Lung (tissue), 11 donors: ENCODE measurements at regions not wholly inside any gene's neighbourhood (a gene's known extent, or its start where the extent isn't known, plus 50 kb on each side); places are given as distances from the start of the nearest gene placed in this dataset.

Source experiments
- ATAC-seq: fragments of 200-7000 bp; cut with Tn5 transposase; one replicate; pipeline ENCODE4 v1.9.1; 2020; ENCODE audit warnings: moderate number of reproducible peaks; ENCODE audit not compliant: insufficient read depth, low FRiP score
- DNase-seq, 3 donors: peaks; one replicate each; pipeline ENCODE4 v3.0.0-alpha.2; 2013 to 2017
- H3K27ac ChIP-seq, 2 donors: one replicate each; pipeline ENCODE4 v1.5.1; 2013; ENCODE audit warnings: mild to moderate bottlenecking in 2 of 2, moderate library complexity in 2 of 2, control low read depth in 1 of 2, inconsistent platforms in 1 of 2, low read depth in 1 of 2, low read length in 1 of 2
- H3K27me3 ChIP-seq, 3 donors: one replicate each; pipeline ENCODE4 v1.5.1; 2013; ENCODE audit warnings: low read length in 2 of 3; ENCODE audit not compliant: control insufficient read depth in 3 of 3, insufficient read depth in 3 of 3
- H3K36me3 ChIP-seq, 4 donors: one replicate each; pipeline ENCODE4 v1.5.1; 2013; ENCODE audit warnings: low read length in 4 of 4, mild to moderate bottlenecking in 1 of 4, moderate library complexity in 1 of 4; ENCODE audit not compliant: control insufficient read depth in 4 of 4, insufficient read depth in 4 of 4
- H3K4me1 ChIP-seq, 5 donors: one replicate each; pipeline ENCODE4 v1.5.1; 2013; ENCODE audit warnings: low read length in 5 of 5, mild to moderate bottlenecking in 2 of 5, moderate library complexity in 1 of 5; ENCODE audit not compliant: control insufficient read depth in 5 of 5, insufficient read depth in 5 of 5
- H3K4me3 ChIP-seq: one replicate; pipeline ENCODE4 v1.5.1; 2013; ENCODE audit warnings: mild to moderate bottlenecking, control low read depth, moderate library complexity
- H3K9ac ChIP-seq, 2 donors: one replicate each; pipeline ENCODE4 v1.5.1; 2013; ENCODE audit warnings: low read length in 2 of 2, control low read depth in 1 of 2; ENCODE audit not compliant: insufficient read depth in 1 of 2
- H3K9me3 ChIP-seq, 4 donors: one replicate each; pipeline ENCODE4 v1.5.1; 2013; ENCODE audit warnings: low read length in 3 of 4, mild to moderate bottlenecking in 1 of 4, moderate library complexity in 1 of 4; ENCODE audit not compliant: control insufficient read depth in 4 of 4, insufficient read depth in 3 of 4
- CTCF ChIP-seq: IDR thresholded peaks from 2 replicates; pipeline ENCODE4 v1.5.1; 2012; ENCODE audit warnings: mild to moderate bottlenecking; ENCODE audit errors: control extremely low read depth, extremely low read depth
- WGBS, 2 donors: extraction: QIAGEN DNeasy Blood & Tissue Kit; methylation state at CpG; one replicate each; pipeline ENCODE4 v1.1.7; 2013; 5-methylcytosine and 5-hydroxymethylcytosine counted together
- donor health status: control.
- donor health status: control.
- donor health status: Bipolar disorder and iron deficiency.
- donor health status: healthy.
- donor health status: DM: yes; HTN: yes; CAD: no.

DNA sequence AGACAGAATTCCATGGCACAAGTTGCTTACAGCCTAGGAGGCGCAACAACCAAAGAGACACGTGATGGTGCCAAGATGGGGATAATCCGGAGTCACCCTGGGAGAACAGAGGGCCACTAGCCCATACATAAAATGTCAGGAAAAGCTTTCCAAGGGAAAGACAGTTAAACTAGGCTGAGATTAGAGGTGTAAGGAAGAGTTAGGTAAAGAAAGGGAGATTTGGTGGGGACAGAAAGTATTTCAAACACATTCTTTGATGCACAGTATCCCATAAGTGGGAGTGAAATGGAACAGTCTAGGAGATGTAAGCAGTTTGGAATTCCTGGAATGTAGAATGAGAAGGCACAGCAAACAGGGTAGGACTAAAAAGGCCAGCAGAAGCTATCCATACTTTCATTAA is 860.9 kb upstream of the LCORL start:
- Histone ChIP-seq H3K9ac (no peak overlapping the region), H3K27me3 (no peaks in the 10 kb centered on the region), H3K27ac (no peak overlapping the region), H3K4me1 (peaks cover 0 to 21% (median 2%) of the 10 kb centered on the region in 5 donors), H3K9me3 (no peaks in the 10 kb centered on the region), H3K4me3 (no peak overlapping the region), H3K36me3 (no peaks in the 10 kb centered on the region)
- whole genome bisulfite sequencing, 2 donors, result 62 to 80% methylated on average over 3 of the region's 3 CpGs
- DNase-seq (peak in 2 of 3 donors; percentile 46 to 49), ATAC-seq (peak; percentile 63)
- no peak for TF ChIP-seq CTCF

DNA sequence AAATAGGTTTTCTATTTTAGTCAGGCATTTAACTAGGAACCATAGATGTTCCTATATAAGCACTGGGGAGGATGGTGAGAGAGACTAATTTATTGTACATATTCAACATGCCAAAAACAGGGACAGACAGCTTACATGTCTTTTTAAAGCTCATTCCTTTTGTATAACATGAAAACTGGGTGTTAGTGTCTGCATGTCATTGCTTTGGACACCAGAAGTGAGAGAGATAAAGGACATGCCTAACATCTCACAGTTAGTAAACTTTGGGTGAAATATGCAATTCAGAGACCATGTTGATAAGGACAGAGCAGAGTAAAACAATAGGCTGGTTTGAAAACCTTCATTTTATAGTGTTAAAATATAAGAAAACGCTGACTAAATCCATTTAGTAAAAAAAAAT is 860.0 kb upstream of the LCORL start:
- Histone ChIP-seq H3K4me1 (peaks cover 0 to 21% (median 2%) of the 10 kb centered on the region in 5 donors), H3K27ac (no peak overlapping the region), H3K4me3 (no peak overlapping the region), H3K36me3 (no peaks in the 10 kb centered on the region), H3K9ac (no peak overlapping the region), H3K9me3 (no peaks in the 10 kb centered on the region), H3K27me3 (no peaks in the 10 kb centered on the region)
- no peak for TF ChIP-seq CTCF
- no peak for ATAC-seq
- DNase-seq, result peak in 2 of 3 donors; percentile 84 to 86
- 62 to 74% methylated on average over 1 of the region's 1 CpG for WGBS, 2 donors

- DNase-seq (peak; percentile 24 to 87 (median 84)), ATAC-seq (no peak)
- Histone ChIP-seq H3K36me3 (no peaks in the 10 kb centered on the region), H3K4me3 (no peak overlapping the region), H3K27ac (no peak overlapping the region), H3K9me3 (no peaks in the 10 kb centered on the region), H3K4me1 (peaks cover 0 to 21% (median 2%) of the 10 kb centered on the region in 5 donors), H3K9ac (no peak overlapping the region), H3K27me3 (no peaks in the 10 kb centered on the region)
- TF ChIP-seq CTCF, result no peak
- 61 to 69% methylated on average over 2 of the region's 2 CpGs for WGBS, 2 donors
These were observed 859.3 kb upstream of the LCORL start for GRCh38 chr4:18880871-18881270.

GRCh38 chr4:18878561-18878960 is 857.0 kb upstream of the LCORL start:
- H3K9ac ChIP-seq, result no peak overlapping the region
- H3K27me3 ChIP-seq, result no peaks in the 10 kb centered on the region
- no peaks in the 10 kb centered on the region for H3K9me3 ChIP-seq
- no peaks in the 10 kb centered on the region for H3K36me3 ChIP-seq
- peaks cover 0 to 21% (median 2%) of the 10 kb centered on the region in 5 donors for H3K4me1 ChIP-seq
- no peak for DNase-seq
- H3K27ac ChIP-seq, result no peak overlapping the region
- H3K4me3 ChIP-seq, result no peak overlapping the region
- TF ChIP-seq CTCF, result no peak
- WGBS, 2 donors, result 33 to 55% methylated on average over 1 of the region's 1 CpG
- no peak for ATAC-seq
